H1 (cell line): ENCODE measurements at regions not wholly inside any gene's neighbourhood (a gene's known extent, or its start where the extent isn't known, plus 50 kb on each side); places are given as distances from the start of the nearest gene placed in this dataset.

ENCODE experiments used
- BCL11A ChIP-seq, 2 experiments: IDR thresholded peaks; one replicate each; pipeline ENCODE4 v1.6.1; 2011; ENCODE audit warnings: low read depth in 2 of 2, low read length in 2 of 2, mild to moderate bottlenecking in 2 of 2
- CTBP2 ChIP-seq: IDR thresholded peaks from 2 replicates; pipeline ENCODE4 v1.7.0; 2011; ENCODE audit warnings: borderline replicate concordance, mild to moderate bottlenecking, moderate library complexity, mixed read lengths, low read length; ENCODE audit not compliant: insufficient read depth, insufficient read length
- EGR1 ChIP-seq: IDR thresholded peaks from 2 replicates; pipeline ENCODE4 v1.6.1; 2011; ENCODE audit warnings: low read depth, low read length, borderline replicate concordance
- JUN ChIP-seq: IDR thresholded peaks from 2 replicates; pipeline ENCODE4 v1.6.1; 2011; ENCODE audit warnings: low read depth, mild to moderate bottlenecking, improper control_type of control experiment, low read length
- KDM5A ChIP-seq: fragments of 200-600 bp; IDR thresholded peaks from 2 replicates; pipeline ENCODE4 v1.7.1; 2012; ENCODE audit warnings: mild to moderate bottlenecking, low read length, inconsistent platforms, mixed read lengths
- SRF ChIP-seq: IDR thresholded peaks from 2 replicates; pipeline ENCODE4 v1.6.1; 2011; ENCODE audit warnings: mild to moderate bottlenecking, low read depth, low read length, moderate library complexity
- TAF1 ChIP-seq: IDR thresholded peaks from 2 replicates; pipeline ENCODE4 v1.6.1; 2011; ENCODE audit warnings: mild to moderate bottlenecking, low read depth, low read length

DNA sequence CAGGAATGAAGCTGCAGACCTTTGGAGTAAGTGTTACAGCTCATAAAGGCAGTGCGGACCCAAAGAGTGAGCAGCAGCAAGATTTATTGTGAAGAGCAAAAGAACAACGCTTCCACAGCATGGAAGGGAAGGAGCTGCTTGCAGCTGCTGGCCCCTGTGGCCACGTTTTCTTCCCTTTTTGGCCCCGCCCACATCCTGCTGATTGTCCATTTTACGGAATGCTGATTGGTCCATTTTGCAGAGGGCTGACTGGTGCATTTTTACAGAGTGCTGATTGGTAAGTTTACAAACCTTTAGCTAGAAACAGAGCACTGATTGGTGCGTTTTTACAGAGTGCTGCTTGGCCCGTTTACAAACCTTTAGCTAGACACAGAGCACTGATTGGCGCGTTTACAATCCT lies 841.5 kb downstream of the CDH11 start (continued):
- TF ChIP-seq SRF (no peak), CTBP2 (no peak), KDM5A (no peak), JUN (no peak), BCL11A (IDR thresholded peaks at IDR 0.05; ENCODE audit: low read depth in 2 of 2, low read length in 2 of 2) (no peak), EGR1 (no peak), TAF1 (no peak)
